Common myeloid progenitor, CD34-positive (primary cell): ENCODE measurements at regions not wholly inside any gene's neighbourhood (a gene's known extent, or its start where the extent isn't known, plus 50 kb on each side); places are given as distances from the start of the nearest gene placed in this dataset.
"Not testable (repeated sequence)": the region's sequence is repeated elsewhere in the genome, so short reads cannot be mapped to it uniquely, and the experiment has no call there.

Source experiments
- CTCF ChIA-PET: fragments of 350-600 bp; sonication (Branson Sonifier 250); formaldehyde crosslinking; loops from one replicate; lab custom pipeline; 2021; ENCODE audit warnings: antibody characterized with exemption; lab: Charles Lee
- POLR2A ChIA-PET: fragments of 350-600 bp; sonication (Branson Sonifier 250); formaldehyde crosslinking; loops from one replicate; lab custom pipeline; 2021; ENCODE audit warnings: antibody characterized with exemption; lab: Charles Lee
- DNase-seq, 3 donors: peaks; one replicate each; pipeline versions ENCODE4 v3.0.0 to v3.0.0-alpha.2; 2013
- H3K27ac ChIP-seq, 2 experiments: 1 replicate in 1 of 2; 2 replicates in 1 of 2; pipeline ENCODE4 v1.7.0; 2013; ENCODE audit warnings: inconsistent platforms in 2 of 2, low read length in 2 of 2, mild to moderate bottlenecking in 2 of 2, low read depth in 1 of 2, moderate library complexity in 1 of 2; ENCODE audit not compliant: severe bottlenecking in 2 of 2, insufficient read depth in 1 of 2, poor library complexity in 1 of 2
- H3K27me3 ChIP-seq, 5 experiments: replicated peaks in 2 of 5; 1 replicate in 3 of 5; 2 replicates in 2 of 5; pipeline versions ENCODE4 v1.6.1 to v1.7.0; 2013; ENCODE audit warnings: low read length in 4 of 5, mild to moderate bottlenecking in 2 of 5, moderate library complexity in 2 of 5, inconsistent platforms in 1 of 5; ENCODE audit not compliant: insufficient read depth in 5 of 5, control insufficient read depth in 4 of 5
- H3K36me3 ChIP-seq, 4 experiments: 1 replicate in 2 of 4; 2 replicates in 2 of 4; pipeline versions ENCODE4 v1.6.1 to v1.7.0; 2013; ENCODE audit warnings: low read length in 3 of 4, control low read depth in 1 of 4, mild to moderate bottlenecking in 1 of 4; ENCODE audit not compliant: control insufficient read depth in 4 of 4, insufficient read depth in 4 of 4
- H3K4me1 ChIP-seq, 4 experiments: 1 replicate in 3 of 4; 2 replicates in 1 of 4; pipeline versions ENCODE4 v1.6.1 to v1.7.1; 2013; ENCODE audit warnings: low read length in 3 of 4, mild to moderate bottlenecking in 3 of 4, control low read depth in 1 of 4, inconsistent platforms in 1 of 4, moderate library complexity in 1 of 4; ENCODE audit not compliant: control insufficient read depth in 4 of 4, insufficient read depth in 4 of 4; ENCODE audit errors: control extremely low read depth in 1 of 4
- H3K4me3 ChIP-seq, 7 experiments: 1 replicate in 4 of 7; 2 replicates in 3 of 7; pipeline versions ENCODE4 v1.5.1 to v1.7.0; 2013; ENCODE audit warnings: mild to moderate bottlenecking in 7 of 7, low read length in 6 of 7, moderate library complexity in 6 of 7, inconsistent platforms in 2 of 7, low read depth in 2 of 7, control low read depth in 1 of 7; ENCODE audit not compliant: insufficient read depth in 4 of 7, control insufficient read depth in 1 of 7; ENCODE audit errors: extremely low read depth in 1 of 7
- H3K9me3 ChIP-seq, 5 experiments: 1 replicate in 4 of 5; 2 replicates in 1 of 5; pipeline versions ENCODE4 v1.6.1 to v1.7.1; 2013; ENCODE audit warnings: low read length in 4 of 5, mild to moderate bottlenecking in 2 of 5, inconsistent platforms in 1 of 5, low read depth in 1 of 5, moderate library complexity in 1 of 5; ENCODE audit not compliant: control insufficient read depth in 4 of 5, insufficient read depth in 2 of 5; ENCODE audit errors: control extremely low read depth in 1 of 5
- WGBS: methylation state at CpG from one replicate; pipeline ENCODE4 v1.1.5; 2013; ENCODE audit not compliant: insufficient coverage; 5-methylcytosine and 5-hydroxymethylcytosine counted together

DNA sequence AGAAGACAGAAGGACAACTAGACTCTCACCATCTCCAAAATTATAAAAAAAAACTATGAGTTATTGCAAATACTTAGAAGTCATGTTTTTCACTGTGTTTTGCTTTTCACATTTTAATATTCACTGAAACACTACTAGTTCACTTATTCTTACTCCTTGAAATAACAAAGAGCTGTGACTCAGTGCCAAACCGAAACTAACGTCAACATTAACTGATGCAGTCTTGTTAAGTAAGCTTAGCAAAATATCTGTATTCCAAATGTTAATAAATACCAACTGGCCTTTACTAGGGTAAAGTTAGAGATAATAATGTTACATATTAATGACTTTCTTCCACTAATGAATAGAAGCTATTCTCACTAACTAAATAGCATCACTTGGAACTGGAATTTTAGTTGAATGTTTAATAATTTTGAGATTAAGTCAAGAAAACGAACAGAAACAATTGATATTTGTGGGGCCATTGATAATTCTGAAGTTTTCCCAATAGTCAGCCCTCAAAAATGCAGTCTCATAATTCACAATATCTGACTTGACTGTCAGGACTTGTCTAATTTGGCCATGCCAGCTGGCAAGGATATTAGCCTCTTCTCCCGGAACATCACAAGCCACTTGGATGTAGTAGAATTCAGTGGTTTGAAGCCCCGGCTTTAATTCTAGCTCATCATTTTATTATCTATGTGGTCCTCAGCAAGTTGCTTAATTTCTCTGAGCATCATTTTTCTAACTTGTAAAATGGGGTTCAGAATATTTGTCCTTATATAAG lies 230.1 kb upstream of the DDI1 start:
- DNase-seq: no peak
- POLR2A ChIA-PET: no interaction called here
- H3K27ac ChIP-seq: no peak overlapping the region

GRCh38 chr11:103807806-103808205 lies 228.6 kb upstream of the DDI1 start:
- Histone ChIP-seq H3K36me3 (no peaks in the 10 kb centered on the region), H3K4me3 (no peak overlapping the region), H3K27me3 (no peaks in the 10 kb centered on the region), H3K27ac (no peak overlapping the region), H3K4me1 (no peaks in the 10 kb centered on the region), H3K9me3 (peaks cover 0 to 2% (median 0%) of the 10 kb centered on the region in 5 experiments)
- WGBS: 100% methylated on average over 1 of the region's 1 CpG
- ChIA-PET CTCF (no interaction called here), POLR2A (no interaction called here)
- no peak for DNase-seq

More for the DNA sequence above, 230.1 kb upstream of the DDI1 start:
- WGBS: 50% methylated on average over 2 of the region's 5 CpGs
- H3K4me3 ChIP-seq: no peak overlapping the region
- no peaks in the 10 kb centered on the region for H3K36me3 ChIP-seq
- no peaks in the 10 kb centered on the region for H3K27me3 ChIP-seq
- CTCF ChIA-PET: interaction anchor here (0.9 kb wide), 1 partner anchor 25 kb away, joined by 4 read pairs; no protein-coding TSS in a partner anchor
- H3K9me3 ChIP-seq: peaks cover 0 to 2% (median 0%) of the 10 kb centered on the region in 5 experiments
- H3K4me1 ChIP-seq: no peaks in the 10 kb centered on the region

DNA sequence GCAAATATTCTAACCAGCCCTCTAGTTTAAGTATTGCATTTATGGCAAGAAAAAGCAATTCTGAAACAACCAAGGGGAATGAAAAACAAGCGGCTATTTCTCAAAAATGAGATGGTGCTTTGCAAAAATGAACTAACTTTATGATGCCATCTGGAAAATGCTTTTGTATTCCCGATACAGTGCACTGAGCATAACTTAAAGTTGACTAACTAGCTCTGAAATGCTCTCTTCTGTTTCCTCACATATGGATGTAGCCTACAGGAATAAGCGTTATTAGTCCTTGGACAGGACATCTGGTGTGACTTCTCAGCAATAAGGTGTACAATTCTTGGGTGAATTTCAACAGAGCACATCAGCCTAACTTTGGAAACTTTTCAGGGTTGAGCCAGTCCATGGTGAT lies 228.2 kb upstream of the DDI1 start:
- H3K27ac ChIP-seq: no peak overlapping the region
- WGBS: 91% methylated on average over 3 of the region's 3 CpGs
- DNase-seq: no peak
- CTCF ChIA-PET: no interaction called here
- H3K4me3 ChIP-seq: no peak overlapping the region
- H3K4me1 ChIP-seq: no peaks in the 10 kb centered on the region
- H3K27me3 ChIP-seq: no peaks in the 10 kb centered on the region
- no peaks in the 10 kb centered on the region for H3K36me3 ChIP-seq
- peaks cover 0 to 2% (median 0%) of the 10 kb centered on the region in 5 experiments for H3K9me3 ChIP-seq
- POLR2A ChIA-PET: no interaction called here

DNA sequence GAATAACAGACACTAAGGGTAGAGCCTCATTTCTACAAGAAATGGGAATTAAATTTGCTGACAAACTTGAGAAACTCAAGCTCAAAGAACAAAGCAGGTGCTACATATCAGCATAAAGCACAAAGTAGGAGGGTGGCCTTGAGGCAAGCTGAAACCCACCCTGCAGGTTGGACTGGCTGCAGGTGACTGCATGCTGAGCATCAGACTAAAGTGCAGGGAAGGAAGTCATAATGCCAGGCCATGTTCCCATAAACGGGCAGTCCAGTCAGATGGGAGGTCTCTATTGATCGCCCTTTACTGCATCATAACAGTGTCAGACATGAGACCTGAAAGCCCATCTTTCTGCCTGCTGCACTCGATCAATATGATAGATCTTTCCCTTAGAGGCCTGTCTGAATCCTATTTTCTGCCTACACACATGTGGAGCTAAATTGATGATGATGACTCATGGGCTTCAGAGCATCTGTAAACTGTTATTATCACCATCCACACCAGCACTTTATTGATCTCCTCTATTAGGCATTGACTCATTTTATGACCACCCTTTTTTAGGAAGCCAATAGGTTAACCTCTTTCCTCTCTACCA lies 224.5 kb upstream of the DDI1 start:
- Histone ChIP-seq H3K4me3 (no peak overlapping the region), H3K36me3 (no peaks in the 10 kb centered on the region), H3K9me3 (no peaks in the 10 kb centered on the region), H3K27ac (no peak overlapping the region), H3K4me1 (no peaks in the 10 kb centered on the region), H3K27me3 (no peaks in the 10 kb centered on the region)
- 92% methylated on average over 3 of the region's 3 CpGs for WGBS
- ChIA-PET CTCF (no interaction called here), POLR2A (no interaction called here)
- no peak for DNase-seq

- no peak for DNase-seq
- Histone ChIP-seq H3K9me3 (no peaks in the 10 kb centered on the region), H3K27ac (no peak overlapping the region), H3K4me1 (no peaks in the 10 kb centered on the region), H3K4me3 (no peak overlapping the region), H3K27me3 (no peaks in the 10 kb centered on the region), H3K36me3 (no peaks in the 10 kb centered on the region)
- ChIA-PET POLR2A (no interaction called here), CTCF (no interaction called here)
- no CpG with 5 or more reads among the region's 3 CpGs for WGBS
These were observed 223.8 kb upstream of the DDI1 start for GRCh38 chr11:103812680-103813079.

GRCh38 chr11:103820345-103820744 lies 216.1 kb upstream of the DDI1 start:
- H3K27ac ChIP-seq, POLR2A ChIA-PET, H3K36me3 ChIP-seq, H3K4me1 ChIP-seq, H3K27me3 ChIP-seq, H3K9me3 ChIP-seq, H3K4me3 ChIP-seq, DNase-seq: not testable (repeated sequence)
- WGBS: 85% methylated on average over 8 of the region's 8 CpGs
- CTCF ChIA-PET: interaction anchor here (1.2 kb wide), 1 partner anchor 11 kb away, joined by 3 read pairs; no protein-coding TSS in a partner anchor

DNA sequence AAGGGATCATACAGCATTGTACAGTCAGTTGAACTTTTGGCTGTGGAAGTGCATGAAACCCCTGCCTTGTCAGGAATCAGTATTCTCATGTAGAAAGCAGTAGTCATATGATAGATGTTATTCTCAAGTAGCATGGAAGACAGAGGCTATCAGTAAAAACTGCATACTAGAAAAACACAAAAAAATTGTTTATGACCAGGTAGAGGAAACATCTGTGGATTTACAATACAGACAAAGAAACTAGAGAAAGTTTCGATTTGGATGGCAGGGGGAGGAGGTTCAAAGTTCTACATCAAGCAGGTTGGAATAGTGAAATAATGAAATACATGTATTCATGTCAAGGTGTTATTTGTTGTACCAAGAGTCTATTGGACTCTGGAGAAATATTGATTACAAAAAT lies 212.3 kb upstream of the DDI1 start:
- ChIA-PET POLR2A (no interaction called here), CTCF (no interaction called here)
- Histone ChIP-seq H3K27ac (no peak overlapping the region), H3K4me1 (no peaks in the 10 kb centered on the region), H3K27me3 (no peaks in the 10 kb centered on the region), H3K9me3 (peaks cover 0 to 6% (median 0%) of the 10 kb centered on the region in 5 experiments), H3K4me3 (no peak overlapping the region), H3K36me3 (no peaks in the 10 kb centered on the region)
- WGBS: 83% methylated on average over 1 of the region's 1 CpG
- DNase-seq: no peak
